HEK293T (cell line): ENCODE measurements at regions not wholly inside any gene's neighbourhood (a gene's known extent, or its start where the extent isn't known, plus 50 kb on each side); places are given as distances from the start of the nearest gene placed in this dataset.

Source experiments
- BHLHE40 ChIP-seq: fragments of 450-650 bp; IDR thresholded peaks from 2 replicates; pipeline ENCODE4 v1.6.1; 2016; ENCODE audit warnings: mild to moderate bottlenecking, moderate library complexity, borderline replicate concordance
- FOXM1 ChIP-seq: fragments of 450-650 bp; IDR thresholded peaks from 2 replicates; pipeline ENCODE4 v1.6.1; 2017; ENCODE audit warnings: mild to moderate bottlenecking, borderline replicate concordance
- SP1 ChIP-seq: fragments of 450-650 bp; IDR thresholded peaks from 2 replicates; pipeline ENCODE4 v1.6.1; 2017
- SUZ12 ChIP-seq: fragments of 450-650 bp; IDR thresholded peaks from 2 replicates; pipeline ENCODE4 v1.6.1; 2016; ENCODE audit warnings: mild to moderate bottlenecking

DNA sequence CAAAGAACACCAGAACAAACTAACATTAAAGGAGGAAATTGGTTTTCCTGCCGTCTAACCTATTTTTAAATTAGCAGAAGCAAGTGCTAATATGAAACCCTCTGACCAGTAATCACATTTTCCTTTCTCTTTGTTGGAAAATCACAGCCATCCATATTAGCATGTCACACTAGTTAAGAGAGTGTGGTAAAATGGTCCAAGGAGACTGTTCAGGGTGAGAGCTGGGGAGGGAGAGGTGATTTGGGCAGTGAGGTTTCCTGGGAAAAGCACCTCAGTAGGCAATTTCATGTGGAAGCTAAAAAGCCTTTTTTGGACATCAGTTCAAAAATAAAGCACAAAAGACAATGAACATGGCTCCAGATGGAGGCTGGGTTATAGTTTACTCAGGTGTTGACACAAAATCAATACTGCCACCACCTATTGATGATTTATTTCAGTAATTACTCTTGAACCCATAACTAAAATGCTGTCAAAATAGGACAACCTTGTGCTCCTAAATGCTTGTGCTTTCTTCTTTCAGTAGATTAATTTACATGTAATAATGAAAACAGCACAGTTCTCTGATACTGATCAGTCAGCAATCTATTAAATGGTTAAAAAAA lies 333.2 kb downstream of the SAMD5 start:
- TF ChIP-seq SP1 (no peak), FOXM1 (no peak), SUZ12 (no peak), BHLHE40 (no peak)
